Retinal pigment epithelial cell (primary cell): ENCODE measurements at regions not wholly inside any gene's neighbourhood (a gene's known extent, or its start where the extent isn't known, plus 50 kb on each side); places are given as distances from the start of the nearest gene placed in this dataset.

Experiments
- DNase-seq: peaks from one replicate; pipeline ENCODE4 v3.0.0-alpha.2; 2010; ENCODE audit warnings: low read depth
- H3K4me3 ChIP-seq: 2 replicates; pipeline ENCODE4 v1.5.1; 2011; ENCODE audit warnings: mild to moderate bottlenecking, low read length, control low read depth, moderate library complexity
- TF ChIP-seq, protein P1 (sequence below): conservative IDR thresholded peaks from 2 replicates; pipeline ENCODE4 v1.5.1; 2011; ENCODE audit warnings: low read depth, low read length, control low read depth, inconsistent platforms

DNA sequence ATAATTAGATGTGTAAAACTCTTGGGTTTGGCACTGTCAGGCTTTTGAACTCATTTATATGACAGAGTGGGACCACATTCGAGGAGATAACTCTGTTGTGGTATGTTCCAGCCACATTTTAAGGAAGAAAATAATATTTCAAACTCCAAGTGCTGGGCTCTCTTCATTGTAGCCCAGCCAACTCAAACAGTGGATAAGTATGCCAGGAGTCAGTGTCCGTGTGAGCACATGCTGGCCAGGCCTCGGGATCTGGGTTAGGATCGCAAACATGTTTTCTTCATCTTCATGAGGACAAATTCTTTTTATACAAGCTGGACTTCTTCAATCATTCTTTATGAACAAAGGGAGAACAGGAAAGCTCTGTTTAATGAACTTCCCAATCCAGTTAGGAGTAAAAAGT lies 497.5 kb downstream of the MAFB start:
- DNase-seq, result no peak
- no peak overlapping the region for H3K4me3 ChIP-seq
- TF ChIP-seq, protein P1, sequence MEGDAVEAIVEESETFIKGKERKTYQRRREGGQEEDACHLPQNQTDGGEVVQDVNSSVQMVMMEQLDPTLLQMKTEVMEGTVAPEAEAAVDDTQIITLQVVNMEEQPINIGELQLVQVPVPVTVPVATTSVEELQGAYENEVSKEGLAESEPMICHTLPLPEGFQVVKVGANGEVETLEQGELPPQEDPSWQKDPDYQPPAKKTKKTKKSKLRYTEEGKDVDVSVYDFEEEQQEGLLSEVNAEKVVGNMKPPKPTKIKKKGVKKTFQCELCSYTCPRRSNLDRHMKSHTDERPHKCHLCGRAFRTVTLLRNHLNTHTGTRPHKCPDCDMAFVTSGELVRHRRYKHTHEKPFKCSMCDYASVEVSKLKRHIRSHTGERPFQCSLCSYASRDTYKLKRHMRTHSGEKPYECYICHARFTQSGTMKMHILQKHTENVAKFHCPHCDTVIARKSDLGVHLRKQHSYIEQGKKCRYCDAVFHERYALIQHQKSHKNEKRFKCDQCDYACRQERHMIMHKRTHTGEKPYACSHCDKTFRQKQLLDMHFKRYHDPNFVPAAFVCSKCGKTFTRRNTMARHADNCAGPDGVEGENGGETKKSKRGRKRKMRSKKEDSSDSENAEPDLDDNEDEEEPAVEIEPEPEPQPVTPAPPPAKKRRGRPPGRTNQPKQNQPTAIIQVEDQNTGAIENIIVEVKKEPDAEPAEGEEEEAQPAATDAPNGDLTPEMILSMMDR, result no peak

DNA sequence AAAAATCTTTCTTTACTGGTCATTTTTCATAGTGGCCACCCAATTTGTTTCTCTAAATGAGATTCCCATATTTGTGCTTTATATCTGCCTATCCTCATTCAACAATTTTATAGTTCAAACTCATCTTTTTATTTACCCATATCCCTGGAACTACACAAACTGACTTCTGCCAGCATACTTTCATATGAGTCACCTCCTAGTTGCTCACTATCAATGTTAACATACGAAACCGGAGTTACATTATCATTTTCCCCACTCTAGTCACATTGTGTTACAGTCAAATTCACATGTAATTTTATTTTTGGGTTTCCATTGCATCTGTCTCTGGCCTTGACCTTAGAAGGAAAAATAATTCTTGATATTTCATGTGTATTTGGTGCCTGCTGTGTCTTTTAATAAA lies 499.4 kb downstream of the MAFB start:
- TF ChIP-seq, protein P1, result no peak
- DNase-seq, result no peak
- no peak overlapping the region for H3K4me3 ChIP-seq

GRCh38 chr20:40188319-40188718 lies 500.7 kb downstream of the MAFB start:
- no peak overlapping the region for H3K4me3 ChIP-seq
- TF ChIP-seq, protein P1, result no peak
- no peak for DNase-seq

DNA sequence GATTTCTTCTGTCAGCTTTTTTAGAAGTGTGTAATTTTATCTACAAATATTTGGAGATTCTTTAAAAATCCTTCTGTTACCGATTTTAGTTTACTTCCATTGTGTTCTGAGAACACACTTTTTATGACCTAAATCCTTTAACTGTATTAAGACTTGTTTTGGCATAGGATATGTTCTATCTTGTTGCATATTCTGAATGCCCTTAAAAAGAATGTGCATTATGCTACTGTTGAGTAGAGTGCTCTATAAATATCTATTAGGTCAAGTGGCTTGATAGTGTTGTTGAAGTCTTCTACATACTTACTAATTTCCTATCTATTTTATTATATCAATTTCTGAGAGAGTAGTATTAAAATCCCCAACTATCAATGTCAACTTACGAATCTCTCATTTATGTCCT lies 502.2 kb downstream of the MAFB start:
- TF ChIP-seq, protein P1, result no peak
- DNase-seq, result no peak
- H3K4me3 ChIP-seq, result no peak overlapping the region

DNA sequence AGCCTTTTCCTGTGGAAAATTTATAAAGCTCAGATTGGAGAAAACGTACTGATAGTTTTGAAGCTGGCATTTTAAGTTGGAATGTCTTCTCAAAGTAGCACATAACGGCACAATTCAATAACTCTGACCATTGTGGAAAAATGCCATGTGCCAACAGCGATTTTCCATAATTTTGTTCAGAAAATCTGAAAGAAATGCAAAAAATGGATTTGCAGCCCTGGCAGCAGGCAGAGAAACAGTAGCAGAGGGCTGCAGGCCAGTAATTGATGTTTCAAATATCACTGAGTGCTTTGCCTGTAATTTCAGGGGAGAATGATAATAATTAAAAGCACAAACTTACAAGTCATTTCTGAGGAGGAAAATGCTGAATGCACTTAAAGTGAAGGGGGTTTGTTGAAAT lies 507.4 kb downstream of the MAFB start:
- TF ChIP-seq, protein P1, result no peak
- no peak for DNase-seq
- no peak overlapping the region for H3K4me3 ChIP-seq

GRCh38 chr20:40176098-40176841 lies 512.8 kb downstream of the MAFB start:
- TF ChIP-seq, protein P1, result no peak
- DNase-seq, result no peak
- no peak overlapping the region for H3K4me3 ChIP-seq

- H3K4me3 ChIP-seq, result no peak overlapping the region
- DNase-seq, result no peak
- TF ChIP-seq, protein P1, result no peak
These were observed 513.7 kb downstream of the MAFB start for GRCh38 chr20:40175296-40175695.
